ENCODE measurements at regions not wholly inside any gene's neighbourhood (a gene's known extent, or its start where the extent isn't known, plus 50 kb on each side); places are given as distances from the start of the nearest gene placed in this dataset.

- no peaks in the 10 kb centered on the region for H3K9me3 ChIP-seq
- TF ChIP-seq CTCF (IDR thresholded peaks at IDR 0.05): peak in 1 of 9 donors; percentile 9
- intact Hi-C loops (cut with DNase I): no loop called here
- peak overlapping the region; percentile 34 to 74 (median 60) for H3K4me3 ChIP-seq
- ATAC-seq: peak; percentile 29 to 86 (median 68)
- H3K27ac ChIP-seq: peak overlapping the region; percentile 30 to 90 (median 83)
- H3K27me3 ChIP-seq: peaks cover 0 to 9% (median 0%) of the 10 kb centered on the region in 7 donors
- peak; percentile 17 to 39 for DNase-seq
- no peaks in the 10 kb centered on the region for H3K36me3 ChIP-seq
- H3K4me1 ChIP-seq: peaks cover 3 to 20% (median 14%) of the 10 kb centered on the region in 9 donors
- 17 to 18% methylated on average over 9 of the region's 9 CpGs for WGBS, 2 donors
Observed at GRCh38 chr19:30719999-30720345, 347.8 kb downstream of the ZNF536 start.

- Histone ChIP-seq H3K27ac (peak overlapping the region; percentile 30 to 90 (median 83)), H3K36me3 (no peaks in the 10 kb centered on the region), H3K4me1 (peaks cover 3 to 20% (median 14%) of the 10 kb centered on the region in 9 donors), H3K4me3 (peak overlapping the region; percentile 34 to 74 (median 60)), H3K27me3 (peaks cover 0 to 9% (median 0%) of the 10 kb centered on the region in 7 donors), H3K9me3 (no peaks in the 10 kb centered on the region)
- intact Hi-C loops (cut with DNase I): no loop called here
- ATAC-seq (peak; percentile 94 to 97 (median 96)), DNase-seq (peak; percentile 74 to 84)
- WGBS, 2 donors: 1 to 2% methylated on average over 52 to 54 of the region's 54 CpGs
- peak in 3 of 9 donors; percentile 8 to 53 (median 32) for TF ChIP-seq CTCF (IDR thresholded peaks at IDR 0.05)
Observed at GRCh38 chr19:30719189-30719998, 347.2 kb downstream of the ZNF536 start.

- peak in 7 of 8 donors; percentile 22 to 70 (median 34) for ATAC-seq
Observed at GRCh38 chr19:30718707-30719106, 346.5 kb downstream of the ZNF536 start.

GRCh38 chr19:30718014-30718413 lies 345.8 kb downstream of the ZNF536 start:
- Histone ChIP-seq H3K36me3 (no peaks in the 10 kb centered on the region), H3K4me1 (peaks cover 3 to 20% (median 14%) of the 10 kb centered on the region in 9 donors), H3K27ac (peak overlapping the region in 2 of 10 donors; percentile 83 to 90), H3K4me3 (no peak overlapping the region), H3K9me3 (no peaks in the 10 kb centered on the region), H3K27me3 (peaks cover 0 to 9% (median 0%) of the 10 kb centered on the region in 7 donors)
- no peak for TF ChIP-seq CTCF (IDR thresholded peaks at IDR 0.05)
- DNase-seq (no peak), ATAC-seq (no peak)
- 85 to 93% methylated on average over 2 of the region's 2 CpGs for WGBS, 2 donors
- intact Hi-C loops (cut with DNase I): no loop called here

More at GRCh38 chr19:30718707-30719106, 346.5 kb downstream of the ZNF536 start:
- Histone ChIP-seq H3K4me1 (peaks cover 3 to 20% (median 14%) of the 10 kb centered on the region in 9 donors), H3K27me3 (peaks cover 0 to 9% (median 0%) of the 10 kb centered on the region in 7 donors), H3K9me3 (no peaks in the 10 kb centered on the region), H3K36me3 (no peaks in the 10 kb centered on the region), H3K27ac (peak overlapping the region in 8 of 10 donors; percentile 76 to 90 (median 84)), H3K4me3 (peak overlapping the region; percentile 34 to 74 (median 60))
- 12 to 16% methylated on average over 4 of the region's 4 CpGs for WGBS, 2 donors
- TF ChIP-seq CTCF (IDR thresholded peaks at IDR 0.05): no peak
- intact Hi-C loops (cut with DNase I): no loop called here
- DNase-seq: peak in 1 of 2 donors; percentile 15
